M059J (cell line): ENCODE measurements at regions not wholly inside any gene's neighbourhood (a gene's known extent, or its start where the extent isn't known, plus 50 kb on each side); places are given as distances from the start of the nearest gene placed in this dataset.
"Not testable (repeated sequence)": the region's sequence is repeated elsewhere in the genome, so short reads cannot be mapped to it uniquely, and the experiment has no call there.

Experiments used
- DNase-seq: peaks from one replicate; pipeline ENCODE4 v3.0.0-alpha.2; 2012; ENCODE audit warnings: low read depth

DNA sequence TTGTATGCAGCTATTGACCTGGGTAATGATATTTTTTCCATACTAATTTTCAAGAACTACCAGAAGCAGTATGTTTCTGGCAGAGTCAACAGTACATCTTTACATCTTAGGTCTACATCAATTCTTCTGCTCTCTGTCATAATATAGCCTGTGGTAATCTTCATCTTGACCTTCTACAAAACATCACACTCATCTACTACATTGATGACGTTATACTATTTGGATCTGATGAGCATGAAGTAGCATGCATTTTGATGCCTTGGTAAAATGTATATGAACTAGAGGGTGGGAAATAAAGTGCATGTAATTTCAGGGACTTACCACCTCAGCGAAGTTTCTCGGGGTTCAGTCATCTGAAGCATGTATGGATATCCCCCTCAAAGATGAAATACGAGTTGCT, 629.7 kb upstream of the SGCD start:
- DNase-seq: no peak

DNA sequence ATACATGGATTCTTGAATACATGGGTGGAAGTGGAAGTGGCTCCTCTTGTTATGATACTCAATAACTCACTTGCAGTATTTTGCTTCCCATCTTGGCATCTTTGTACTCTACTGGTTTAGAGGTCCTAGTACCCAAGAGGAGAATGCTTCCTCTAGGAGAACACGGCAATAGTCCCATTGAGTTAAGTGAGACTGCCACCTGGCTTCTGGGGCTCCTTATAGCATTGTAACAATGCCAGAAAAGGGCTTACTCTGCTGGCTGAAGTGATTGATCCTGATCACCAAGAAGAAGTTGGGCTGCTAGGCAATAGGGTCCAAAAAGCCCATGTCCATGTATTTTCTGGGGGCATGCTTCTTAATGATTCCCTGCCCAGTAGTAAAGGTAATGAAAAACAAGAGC, 627.6 kb upstream of the SGCD start:
- DNase-seq: no peak

DNA sequence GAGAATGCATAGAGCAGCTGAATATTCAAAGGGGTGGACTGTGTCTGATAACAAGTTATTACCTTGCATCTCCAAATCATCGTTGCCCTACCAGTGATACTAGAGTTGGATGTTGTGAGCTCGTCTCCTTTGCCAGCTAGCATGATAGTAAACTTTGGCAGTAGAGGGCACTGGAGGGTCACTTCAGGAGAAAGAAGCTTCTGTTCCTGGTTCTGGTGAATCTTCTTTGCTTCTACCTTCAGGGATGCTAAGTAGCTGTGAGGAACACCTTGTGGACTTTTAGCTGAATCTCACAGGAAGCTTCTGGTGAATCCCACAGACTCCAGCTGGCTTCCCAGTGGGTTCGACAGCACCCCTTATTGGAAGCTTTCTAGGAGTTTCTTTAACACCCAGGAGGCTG, 626.6 kb upstream of the SGCD start:
- DNase-seq: no peak

DNA sequence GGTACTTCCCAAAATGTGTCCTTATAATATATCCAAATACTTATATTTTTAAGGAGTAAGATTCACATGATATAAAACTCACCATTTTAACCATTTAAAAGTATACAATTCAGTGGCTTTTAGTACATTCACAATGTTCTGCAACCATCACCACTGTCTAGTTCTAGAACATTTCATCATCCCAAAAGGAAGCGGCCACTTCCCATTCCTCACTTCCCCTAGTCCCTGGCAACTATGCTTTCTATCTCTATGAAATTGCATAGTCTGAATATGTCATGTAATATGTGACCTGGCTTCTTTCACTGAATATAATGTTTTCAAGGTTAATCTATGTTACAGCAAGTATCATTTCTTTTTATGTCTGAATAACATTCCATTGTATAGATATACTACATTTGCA, 615.1 kb upstream of the SGCD start:
- DNase-seq: no peak

DNA sequence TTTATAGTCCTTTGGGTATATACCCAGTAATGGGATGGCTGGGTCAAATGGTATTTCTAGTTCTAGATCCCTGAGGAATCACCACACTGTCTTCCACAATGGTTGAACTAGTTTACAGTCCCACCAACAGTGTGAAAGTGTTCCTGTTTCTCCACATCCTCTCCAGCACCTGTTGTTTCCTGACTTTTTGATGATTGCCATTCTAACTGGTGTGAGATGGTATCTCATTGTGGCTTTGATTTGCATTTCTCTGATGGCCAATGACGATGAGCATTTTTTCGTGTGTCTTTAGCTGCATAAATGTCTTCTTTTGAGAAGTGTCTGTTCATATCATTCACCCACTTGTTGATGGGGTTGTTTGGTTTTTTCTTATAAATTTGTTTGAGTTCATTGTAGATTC, 612.5 kb upstream of the SGCD start:
- not testable (repeated sequence) for DNase-seq

DNA sequence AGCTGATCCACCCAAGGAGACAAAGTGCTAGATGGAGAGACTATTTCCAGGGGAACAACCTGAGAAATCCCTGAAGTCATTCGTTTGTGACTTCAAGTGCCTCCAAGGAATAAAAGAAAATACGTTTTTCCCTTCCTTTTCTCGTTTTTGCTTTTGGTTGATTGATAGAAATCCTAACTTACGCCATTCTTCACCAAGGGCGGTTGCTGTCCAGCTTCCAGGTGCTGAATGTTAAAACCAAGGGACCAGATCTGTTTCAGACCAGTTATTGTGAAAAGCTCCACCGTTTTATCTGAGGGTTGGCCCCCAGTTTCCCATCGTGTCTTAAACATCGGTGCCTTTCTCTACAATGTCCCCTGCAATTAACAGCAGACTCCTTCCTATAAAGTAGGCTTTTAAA, 600.7 kb upstream of the SGCD start:
- DNase-seq: peak; percentile 3

DNA sequence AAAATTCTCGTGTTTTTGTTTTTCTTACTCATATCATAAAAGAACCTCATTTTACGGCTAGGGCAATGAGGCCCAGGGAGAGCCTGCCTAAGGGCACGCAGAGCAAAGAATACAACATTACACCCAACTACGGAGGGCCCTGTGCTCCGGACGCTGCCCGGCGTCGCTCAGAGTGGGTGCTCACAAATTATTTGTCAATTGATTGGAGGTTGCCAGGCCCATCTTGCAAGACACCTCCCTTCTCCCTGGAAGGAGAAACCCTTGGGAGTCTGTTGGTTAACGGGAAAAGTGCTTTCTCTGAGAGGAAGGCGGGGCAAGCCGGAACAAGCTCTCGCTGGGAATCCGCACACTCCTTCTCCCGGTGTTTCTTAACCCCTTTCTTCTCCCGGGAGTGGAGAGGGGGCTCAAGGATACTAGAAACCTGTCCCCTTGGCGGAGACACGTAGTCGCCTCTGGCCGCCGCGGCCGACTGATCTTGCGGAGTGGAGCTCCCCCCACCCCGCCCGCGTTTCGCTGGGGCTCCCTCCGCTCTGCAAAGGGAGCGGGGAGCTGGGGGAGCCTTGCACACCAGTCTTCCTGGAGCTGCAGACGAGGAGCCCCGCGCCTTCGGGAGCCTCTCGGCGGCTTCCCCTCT, 599.3 kb upstream of the SGCD start:
- DNase-seq: no peak

DNA sequence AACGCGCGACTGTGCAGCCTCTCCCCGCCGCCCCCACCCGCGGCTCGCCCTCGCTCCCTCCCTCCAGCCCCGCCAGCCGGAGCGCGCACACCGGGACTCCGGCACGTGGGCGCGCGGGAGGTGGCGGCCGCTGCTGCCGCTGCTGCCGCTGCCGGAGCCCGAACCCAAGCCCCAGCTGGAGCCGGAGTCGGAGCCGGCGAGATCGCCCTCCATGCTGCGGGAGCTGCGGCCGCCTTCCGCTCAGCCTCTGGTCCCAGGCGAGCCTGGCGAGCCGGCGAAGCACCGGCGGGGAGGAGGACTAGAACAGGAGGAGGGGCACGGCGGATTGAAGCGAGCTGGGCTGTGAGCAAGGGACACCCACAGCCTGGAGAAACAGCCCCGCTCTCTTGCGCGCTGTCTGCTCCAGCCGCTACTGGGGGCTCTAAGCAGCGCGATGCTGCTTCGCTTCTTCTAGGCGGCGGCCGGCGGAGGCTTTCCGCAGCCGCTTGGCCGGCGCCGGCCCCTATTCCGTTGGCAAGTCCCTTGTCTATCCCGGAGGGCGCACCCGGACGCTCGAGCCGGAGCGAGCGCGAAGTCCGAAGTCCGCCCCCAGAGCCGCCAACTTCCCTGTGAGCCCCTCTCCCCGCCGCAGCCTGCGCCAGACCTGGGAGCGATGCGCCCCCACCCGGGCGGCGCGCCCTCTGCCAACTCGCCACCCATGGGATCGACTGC, 598.7 kb upstream of the SGCD start:
- DNase-seq: no peak

DNA sequence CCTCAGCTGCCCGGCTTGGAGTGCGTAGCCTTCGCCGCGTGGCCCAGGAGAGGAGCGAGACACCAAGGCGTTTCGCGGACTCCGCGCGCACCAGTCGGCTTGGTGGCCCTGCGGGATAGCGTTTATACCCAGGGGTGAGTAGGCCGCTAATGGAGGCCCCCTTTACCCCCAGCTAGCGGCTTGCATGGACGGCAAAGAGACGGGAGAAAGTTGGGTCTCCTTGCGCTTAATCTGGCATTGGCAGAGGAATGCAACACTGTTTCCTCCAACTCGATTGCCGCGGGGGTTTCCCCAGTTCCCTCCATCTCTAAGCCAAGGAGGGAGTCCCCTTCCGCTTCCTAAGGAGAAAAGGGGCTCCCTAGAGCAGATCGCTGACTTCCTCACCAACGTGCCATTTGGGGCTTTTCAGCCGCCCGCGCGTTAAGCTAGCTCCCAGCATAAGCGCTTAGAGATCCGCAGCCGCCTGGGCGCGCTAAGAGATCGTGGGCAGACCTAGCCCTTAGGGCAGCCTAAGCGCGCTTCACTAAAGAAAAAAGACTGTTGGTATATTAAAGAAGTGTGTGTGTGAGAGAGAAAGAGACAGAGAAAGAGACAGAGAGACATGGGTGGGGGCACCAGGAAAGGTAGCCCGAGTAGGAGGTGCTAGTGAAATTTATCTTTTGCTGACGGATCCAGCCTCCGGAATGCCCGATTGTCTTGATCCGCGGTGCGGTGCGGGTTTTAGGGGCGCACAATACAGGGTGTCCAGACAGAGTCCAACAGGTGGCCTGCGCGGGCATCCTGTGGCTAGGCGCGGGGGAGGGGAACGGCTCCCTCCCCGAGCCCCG, 597.9 kb upstream of the SGCD start:
- no peak for DNase-seq

DNA sequence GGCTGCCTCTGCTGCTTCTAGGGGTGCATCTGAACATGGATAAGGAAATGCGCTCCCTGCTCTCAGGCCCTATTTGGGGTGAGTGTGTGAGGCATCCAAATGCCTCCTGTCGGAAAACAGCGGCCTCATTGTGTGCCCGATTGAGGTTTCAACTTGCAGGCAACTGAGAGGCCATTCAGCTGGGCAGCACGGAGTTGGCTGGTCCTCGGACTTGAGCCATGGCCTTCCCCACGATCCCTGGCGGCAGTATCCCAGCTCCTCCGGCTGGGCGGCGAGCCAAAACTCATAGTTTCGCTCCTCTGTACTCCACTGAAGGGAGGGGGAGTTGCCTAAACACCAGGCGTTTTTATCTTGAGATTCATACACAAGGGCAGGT, 597.3 kb upstream of the SGCD start:
- no peak for DNase-seq

DNA sequence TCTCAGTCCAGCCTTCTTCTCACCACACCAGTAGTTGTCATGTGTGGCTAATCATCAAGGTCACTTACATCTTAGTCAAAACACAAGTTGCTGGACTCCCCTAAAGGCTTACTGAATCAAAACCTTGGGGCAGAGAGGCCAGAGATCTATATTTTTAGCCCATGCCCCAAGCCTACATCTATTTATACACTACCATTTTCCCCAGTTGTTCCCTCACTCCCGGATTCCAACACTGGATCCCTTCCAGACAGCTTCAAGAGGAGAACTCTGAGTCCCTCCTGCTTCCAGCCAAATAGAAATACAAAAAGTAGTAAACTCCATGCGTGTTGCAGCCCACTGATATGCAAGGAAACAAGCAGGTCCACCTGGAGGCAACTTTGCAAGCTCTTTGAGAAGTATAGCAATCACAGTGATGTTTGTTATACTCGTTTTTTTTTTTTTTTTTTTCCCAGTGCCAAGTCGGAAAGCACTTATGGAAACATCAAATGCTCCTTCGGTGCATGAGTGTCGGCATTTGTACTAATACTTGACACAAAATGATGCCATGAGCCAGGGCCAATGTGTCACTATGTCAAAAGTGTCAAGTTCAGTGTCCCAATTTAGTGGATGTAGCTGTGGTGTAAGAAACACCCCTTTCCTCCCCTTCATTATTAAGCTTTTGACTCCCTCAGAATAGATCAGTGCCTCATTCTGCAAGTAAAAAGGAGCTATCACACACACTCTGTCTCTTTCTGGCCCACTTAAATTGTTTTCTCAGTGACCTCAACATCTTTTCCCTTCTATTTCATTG, 594.2 kb upstream of the SGCD start:
- DNase-seq: no peak

DNA sequence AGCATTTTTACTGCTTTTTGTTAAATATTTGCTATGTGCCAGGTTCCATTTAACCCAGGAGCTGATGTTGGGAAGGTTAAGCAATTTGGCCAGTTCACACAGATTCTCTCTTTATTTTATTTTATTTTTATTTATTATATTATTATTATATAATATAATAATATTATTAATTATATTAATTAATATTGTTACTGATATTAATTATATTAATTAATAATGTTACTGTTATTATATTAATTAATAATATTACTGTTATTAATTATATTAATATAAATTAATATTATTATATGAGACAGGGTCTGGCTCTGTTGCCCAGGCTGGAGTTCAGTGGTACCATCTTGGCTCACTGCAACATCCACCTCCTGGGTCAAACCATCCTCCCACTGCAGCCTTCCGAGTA, 593.0 kb upstream of the SGCD start:
- no peak for DNase-seq

DNA sequence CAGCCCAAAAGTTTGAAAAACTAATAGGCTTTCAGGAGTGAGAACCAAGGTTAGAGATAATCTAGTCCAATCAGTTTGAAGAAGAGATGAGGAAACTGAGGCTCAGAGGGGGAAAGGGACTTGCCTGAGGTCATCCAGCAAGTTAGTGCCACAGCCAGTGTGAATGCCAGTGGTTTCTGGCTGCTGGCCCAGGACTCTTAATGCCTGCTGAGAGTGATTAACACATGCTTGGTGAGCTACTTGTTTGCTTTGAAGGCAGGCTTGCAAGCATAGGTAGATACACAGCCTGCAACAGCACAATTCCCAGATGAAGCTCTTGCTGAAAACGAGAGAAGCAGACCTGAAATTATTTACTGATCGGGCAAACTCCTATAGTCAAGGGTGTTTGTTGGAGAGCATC, 591.6 kb upstream of the SGCD start:
- DNase-seq: no peak

DNA sequence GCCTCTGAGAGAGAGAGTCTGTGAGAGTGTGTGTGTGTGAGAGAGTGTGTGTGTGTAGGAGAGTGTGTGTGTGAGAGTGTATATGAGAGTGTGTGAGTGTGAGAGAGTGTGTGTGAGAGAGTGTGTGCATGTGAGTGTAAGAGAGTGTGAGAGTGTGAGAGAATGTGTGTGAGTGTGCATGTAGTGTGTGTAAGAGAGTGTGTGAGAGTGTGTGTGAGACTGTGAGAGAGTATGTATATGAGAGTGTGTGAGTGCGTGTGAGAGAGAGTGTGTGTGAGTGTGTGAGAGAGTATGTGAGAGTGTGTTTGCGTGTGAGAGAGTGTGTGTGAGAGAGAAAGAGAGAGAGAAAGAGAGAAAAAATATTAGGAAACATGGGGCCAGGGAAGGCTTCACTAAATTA, 588.3 kb upstream of the SGCD start:
- no peak for DNase-seq

DNA sequence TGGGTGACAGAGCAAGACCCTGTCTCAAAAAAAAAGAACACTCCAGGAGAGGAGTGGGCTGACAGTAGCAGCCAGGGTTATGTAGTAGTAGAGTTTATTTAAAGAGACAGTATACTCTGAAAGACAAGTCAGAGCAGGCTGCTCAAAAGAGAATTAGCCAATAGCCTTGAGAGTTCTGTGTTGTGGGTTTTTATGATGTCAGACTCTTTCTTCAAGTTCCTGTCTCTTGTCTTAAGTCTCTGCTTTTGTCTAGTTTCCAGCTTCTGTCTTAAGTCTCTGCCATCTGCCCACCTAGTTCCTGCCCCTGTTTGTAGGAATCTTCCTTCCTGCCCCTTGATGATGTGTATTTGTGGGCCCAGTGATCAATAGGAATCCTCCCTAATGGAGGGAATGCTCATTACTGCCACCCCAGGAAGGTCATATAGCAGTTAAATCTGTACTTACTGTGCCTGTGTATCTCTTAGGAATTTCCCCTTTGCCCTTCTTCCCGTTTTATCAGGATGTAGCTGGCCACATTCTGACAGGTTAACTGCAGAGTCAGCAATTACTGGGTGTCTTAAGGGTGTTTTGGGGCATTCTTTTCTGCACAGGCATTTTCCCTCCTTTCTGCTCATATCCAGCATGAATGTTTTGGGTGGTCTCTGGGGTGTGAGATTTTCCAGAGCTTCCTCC, 580.5 kb upstream of the SGCD start:
- DNase-seq: no peak

DNA sequence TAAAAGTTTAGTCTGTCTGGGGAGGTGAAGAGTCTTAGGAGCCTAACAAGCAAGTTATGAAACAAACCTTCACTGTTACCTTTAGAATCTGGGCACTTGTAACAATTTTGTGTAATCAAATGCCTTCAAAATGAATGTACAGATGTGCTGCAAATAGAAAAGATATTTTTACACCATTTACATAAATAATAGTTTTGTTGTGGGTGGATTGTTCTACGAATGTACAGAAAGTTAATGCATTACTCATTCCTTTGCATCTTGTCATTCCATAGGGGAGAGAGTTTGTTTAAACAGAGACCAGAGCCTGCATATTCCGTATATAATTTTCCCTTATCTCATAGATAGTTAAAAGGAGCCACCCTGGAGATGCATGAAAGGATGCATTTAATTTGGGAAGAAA, 576.9 kb upstream of the SGCD start:
- DNase-seq: no peak

DNA sequence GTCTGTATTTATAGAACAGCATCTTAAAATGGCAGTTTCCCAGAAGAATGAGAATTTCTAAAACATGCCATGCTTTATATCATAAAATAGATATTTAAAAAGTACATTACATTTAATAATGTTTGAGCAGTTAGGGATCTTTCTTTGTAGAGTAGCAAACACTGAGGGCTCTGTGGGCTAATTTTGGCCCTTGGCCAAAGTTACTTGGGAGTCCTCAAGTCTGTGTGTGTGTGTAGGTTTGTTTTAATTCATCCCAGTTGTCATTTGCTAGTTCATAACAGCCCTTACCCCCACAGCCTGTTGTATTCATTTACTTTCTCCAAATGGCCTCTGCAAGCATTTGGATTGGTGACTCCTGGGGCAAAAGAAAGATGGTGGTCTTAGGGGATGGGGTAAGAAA, 576.4 kb upstream of the SGCD start:
- DNase-seq: no peak

DNA sequence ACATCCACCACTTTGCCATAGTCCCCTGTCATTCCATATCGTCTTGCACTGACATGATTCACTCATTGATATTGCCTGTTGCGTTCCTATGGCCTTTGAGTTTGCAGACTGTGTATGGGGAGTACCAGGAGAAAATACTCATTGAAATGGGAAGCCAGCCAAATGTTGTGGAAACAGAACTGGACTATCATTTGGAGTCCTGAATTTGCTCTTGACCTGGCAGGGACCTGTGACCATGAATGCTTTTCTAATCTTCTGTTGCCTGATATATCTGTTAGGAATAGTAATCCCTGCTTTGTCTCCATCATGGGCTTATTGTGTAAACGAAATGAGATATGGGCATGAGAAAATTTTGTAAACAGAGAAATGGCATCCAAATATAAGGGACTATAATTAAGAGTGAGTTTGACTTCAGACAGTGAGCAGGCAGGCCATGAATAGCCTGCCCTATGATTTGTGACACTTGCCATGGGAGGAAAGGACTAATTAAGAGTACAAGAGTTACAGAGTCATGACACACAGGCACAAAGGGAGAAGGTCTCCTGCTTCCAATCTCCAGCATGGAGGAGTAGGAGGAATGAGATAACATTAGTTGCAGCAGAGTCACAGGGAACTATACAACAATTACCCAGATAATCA, 572.9 kb upstream of the SGCD start:
- DNase-seq: no peak

DNA sequence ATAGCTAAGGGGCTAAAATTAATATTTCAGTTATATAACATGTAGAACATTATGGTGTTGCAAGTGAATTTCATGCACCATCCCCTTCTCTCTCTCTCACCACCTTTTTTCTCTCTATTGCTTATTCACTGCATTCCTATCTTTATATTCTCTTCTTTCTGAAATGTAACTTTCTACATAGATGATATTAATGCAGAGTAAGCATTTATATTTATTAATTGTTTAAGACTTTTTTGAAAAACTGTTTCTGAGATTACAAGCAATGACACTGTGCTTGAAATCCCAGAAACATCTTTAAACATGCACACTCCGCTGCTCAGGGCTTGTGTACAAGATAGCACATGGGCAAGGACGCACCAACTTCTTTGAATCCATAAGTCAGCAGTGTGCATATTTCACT, 567.7 kb upstream of the SGCD start:
- no peak for DNase-seq

DNA sequence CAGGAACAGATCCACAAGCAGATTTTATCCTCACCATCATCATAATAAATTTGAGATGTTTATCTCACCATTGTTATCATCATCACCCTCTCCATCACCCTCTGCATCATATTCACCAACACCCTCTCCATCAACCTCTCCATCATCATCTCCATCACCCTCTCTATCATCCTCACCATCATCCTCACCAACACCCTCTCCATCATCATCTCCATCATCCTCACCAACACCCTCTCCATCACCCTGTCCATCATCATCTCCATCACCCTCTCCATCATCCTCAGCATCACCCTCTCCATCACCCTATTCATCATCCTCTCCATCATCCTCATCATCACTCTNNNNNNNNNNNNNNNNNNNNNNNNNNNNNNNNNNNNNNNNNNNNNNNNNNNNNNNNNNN, 567.0 kb upstream of the SGCD start:
- DNase-seq: no peak

DNA sequence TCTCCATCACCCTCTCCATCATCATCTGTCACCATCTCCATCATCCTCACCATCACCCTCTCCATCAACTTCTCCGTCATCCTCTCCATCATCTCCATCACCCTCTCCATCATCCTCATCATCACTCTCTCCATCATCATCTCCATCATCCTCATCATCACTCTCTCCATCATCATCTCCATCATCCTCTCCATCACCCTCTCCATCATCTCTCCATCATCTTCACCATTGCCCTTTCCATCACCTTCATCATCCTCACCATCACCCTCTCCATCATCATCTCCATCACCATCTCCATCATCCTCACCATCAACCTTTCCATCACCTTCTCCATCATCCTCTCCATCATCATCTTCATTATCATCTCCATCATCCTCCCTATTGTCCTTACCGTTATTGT, 565.5 kb upstream of the SGCD start:
- DNase-seq: no peak
